T-helper 2 cell treated with Interferon-gamma antibody and Interleukin-4, amounts not matched to agents 5 μg/mL and 100 μg/mL, for 36 hours (primary cell): ENCODE measurements at regions not wholly inside any gene's neighbourhood (a gene's known extent, or its start where the extent isn't known, plus 50 kb on each side); places are given as distances from the start of the nearest gene placed in this dataset.
"Not testable (repeated sequence)": the region's sequence is repeated elsewhere in the genome, so short reads cannot be mapped to it uniquely, and the experiment has no call there.

Experiments
- DNase-seq: peaks from one replicate; pipeline ENCODE4 v3.0.0; 2021; ENCODE audit warnings: low spot score
- H3K27ac Mint-ChIP-seq: one replicate; pipeline ENCODE4 v1.8.0; 2021; ENCODE audit warnings: mild to moderate bottlenecking, mixed read lengths
- H3K27me3 Mint-ChIP-seq: one replicate; pipeline ENCODE4 v1.8.0; 2021; ENCODE audit warnings: low read depth, mixed read lengths
- H3K36me3 Mint-ChIP-seq: one replicate; pipeline ENCODE4 v1.8.0; 2021; ENCODE audit warnings: low read depth, mixed read lengths
- H3K4me1 Mint-ChIP-seq: one replicate; pipeline ENCODE4 v1.8.0; 2021; ENCODE audit warnings: low read depth, mixed read lengths
- H3K4me3 Mint-ChIP-seq: one replicate; pipeline ENCODE4 v1.8.0; 2022; ENCODE audit warnings: mild to moderate bottlenecking, moderate library complexity, mixed read lengths
- H3K9me3 Mint-ChIP-seq: one replicate; pipeline ENCODE4 v1.8.0; 2021; ENCODE audit warnings: mixed read lengths

DNA sequence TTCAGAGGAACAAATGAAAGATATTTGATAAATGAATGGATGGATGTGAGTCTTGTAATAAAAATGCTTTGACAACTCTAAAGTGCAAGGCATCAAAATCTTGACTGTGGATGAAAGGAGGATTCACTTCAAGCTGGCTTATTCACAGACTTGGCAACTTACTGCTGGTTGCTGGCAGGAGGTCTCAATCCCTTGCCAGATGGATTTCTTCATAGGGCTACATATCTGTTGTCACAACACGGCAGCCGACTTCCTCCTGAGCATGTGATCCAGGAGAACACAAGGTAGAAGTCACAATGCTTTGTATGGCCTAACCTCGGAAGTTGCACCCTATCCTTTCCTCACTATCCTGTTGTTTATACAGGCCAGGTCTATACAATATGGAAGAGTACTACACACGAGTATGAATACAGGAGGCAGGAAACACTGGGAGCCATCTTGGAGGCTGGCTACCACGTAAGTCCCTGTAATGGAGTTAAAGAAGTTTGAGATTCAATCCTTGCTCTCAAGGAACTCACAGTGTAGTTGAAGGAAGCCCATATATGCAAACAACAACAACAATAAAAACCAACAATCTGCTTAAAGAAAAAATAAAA, 97.9 kb downstream of the ID4 start:
- H3K27ac Mint-ChIP-seq: no peak overlapping the region
- no peaks in the 10 kb centered on the region for H3K4me1 Mint-ChIP-seq
- H3K9me3 Mint-ChIP-seq: no peaks in the 10 kb centered on the region
- no peaks in the 10 kb centered on the region for H3K36me3 Mint-ChIP-seq
- no peaks in the 10 kb centered on the region for H3K27me3 Mint-ChIP-seq
- DNase-seq: no peak
- no peak overlapping the region for H3K4me3 Mint-ChIP-seq

DNA sequence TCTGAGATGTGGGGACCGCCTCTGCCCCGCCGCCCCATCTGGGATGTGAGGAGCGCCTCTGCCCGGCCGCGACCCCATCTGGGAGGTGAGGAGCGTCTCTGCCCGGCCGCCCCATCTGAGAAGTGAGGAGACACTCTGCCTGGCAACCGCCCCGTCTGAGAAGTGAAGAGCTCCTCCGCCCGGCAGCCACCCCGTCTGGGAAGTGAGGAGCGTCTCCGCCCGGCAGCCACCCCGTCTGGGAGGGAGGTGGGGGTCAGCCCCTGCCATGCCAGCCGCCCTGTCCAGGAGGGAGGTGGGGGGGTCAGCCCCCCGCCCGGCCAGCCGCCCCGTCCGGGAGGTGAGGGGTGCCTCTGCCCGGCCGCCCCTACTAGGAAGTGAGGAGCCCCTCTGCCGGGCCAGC, 102.2 kb downstream of the ID4 start:
- not testable (repeated sequence) for H3K9me3 Mint-ChIP-seq, DNase-seq, H3K4me3 Mint-ChIP-seq, H3K36me3 Mint-ChIP-seq, H3K27ac Mint-ChIP-seq, H3K4me1 Mint-ChIP-seq, H3K27me3 Mint-ChIP-seq

DNA sequence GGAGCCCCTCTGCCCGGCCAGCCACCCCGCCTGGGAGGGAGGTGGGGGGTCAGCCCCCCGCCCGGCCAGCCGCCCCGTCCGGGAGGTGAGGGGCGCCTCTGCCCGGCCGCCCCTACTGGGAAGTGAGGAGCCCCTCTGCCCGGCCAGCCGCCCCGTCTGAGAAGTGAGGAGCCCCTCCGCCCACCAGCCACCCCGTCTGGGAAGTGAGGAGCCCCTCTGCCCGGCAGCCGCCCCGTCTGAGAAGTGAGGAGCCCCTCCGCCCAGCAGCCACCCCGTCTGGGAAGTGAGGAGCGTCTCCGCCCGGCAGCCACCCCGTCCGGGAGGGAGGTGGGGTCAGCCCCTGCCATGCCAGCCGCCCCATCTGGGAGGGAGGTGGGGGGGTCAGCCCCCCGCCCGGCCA, 102.8 kb downstream of the ID4 start:
- not testable (repeated sequence) for H3K27ac Mint-ChIP-seq, H3K9me3 Mint-ChIP-seq, H3K27me3 Mint-ChIP-seq, DNase-seq, H3K4me3 Mint-ChIP-seq, H3K4me1 Mint-ChIP-seq, H3K36me3 Mint-ChIP-seq

DNA sequence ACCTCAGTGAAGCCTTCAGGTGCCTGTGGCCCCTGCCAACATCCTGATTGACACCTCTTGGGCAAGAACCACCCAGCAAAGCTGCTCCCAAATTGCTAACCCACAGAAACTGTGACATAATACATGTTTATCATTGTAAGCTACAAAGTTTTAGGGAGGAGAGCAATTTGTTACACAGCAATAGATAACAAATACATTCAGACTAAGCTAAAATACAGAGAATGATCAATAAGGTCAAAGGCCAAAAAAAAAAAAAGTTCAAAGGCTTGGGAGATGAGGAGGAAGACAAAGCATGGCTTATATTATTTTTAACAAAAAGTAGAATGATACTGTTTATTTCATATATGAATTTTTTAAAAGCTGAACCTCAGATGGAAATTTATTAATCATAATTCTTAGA, 105.9 kb downstream of the ID4 start:
- Mint-ChIP-seq H3K9me3 (no peaks in the 10 kb centered on the region), H3K36me3 (no peaks in the 10 kb centered on the region), H3K4me3 (no peak overlapping the region), H3K27ac (no peak overlapping the region), H3K27me3 (no peaks in the 10 kb centered on the region), H3K4me1 (no peaks in the 10 kb centered on the region)
- DNase-seq: no peak

DNA sequence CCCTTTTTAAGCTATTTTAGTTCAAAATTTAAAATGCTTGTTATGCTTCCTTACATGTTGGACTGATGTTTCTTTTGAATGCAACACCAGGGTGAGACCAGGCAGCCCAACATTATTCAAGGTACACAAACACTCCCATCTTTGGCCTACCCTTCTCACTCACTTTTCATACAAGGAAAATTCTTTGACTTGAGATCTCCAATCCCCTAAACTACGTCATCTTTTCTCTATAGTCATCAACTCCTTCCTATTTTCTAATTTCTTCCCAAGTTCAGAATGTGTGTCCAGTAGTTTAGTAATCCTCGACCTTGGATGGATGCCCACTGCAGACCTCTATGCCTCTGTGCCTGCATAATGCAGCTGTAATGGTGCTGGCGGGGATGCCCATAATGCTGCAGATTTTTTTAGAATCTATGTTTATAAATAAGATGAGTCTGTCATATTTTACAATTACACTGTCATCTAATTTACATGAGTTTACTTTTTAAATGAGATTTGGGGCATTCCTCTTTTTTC, 108.7 kb downstream of the ID4 start:
- no peaks in the 10 kb centered on the region for H3K36me3 Mint-ChIP-seq
- H3K4me1 Mint-ChIP-seq: no peaks in the 10 kb centered on the region
- H3K9me3 Mint-ChIP-seq: no peaks in the 10 kb centered on the region
- H3K4me3 Mint-ChIP-seq: no peak overlapping the region
- no peak for DNase-seq
- H3K27ac Mint-ChIP-seq: no peak overlapping the region
- H3K27me3 Mint-ChIP-seq: no peaks in the 10 kb centered on the region

DNA sequence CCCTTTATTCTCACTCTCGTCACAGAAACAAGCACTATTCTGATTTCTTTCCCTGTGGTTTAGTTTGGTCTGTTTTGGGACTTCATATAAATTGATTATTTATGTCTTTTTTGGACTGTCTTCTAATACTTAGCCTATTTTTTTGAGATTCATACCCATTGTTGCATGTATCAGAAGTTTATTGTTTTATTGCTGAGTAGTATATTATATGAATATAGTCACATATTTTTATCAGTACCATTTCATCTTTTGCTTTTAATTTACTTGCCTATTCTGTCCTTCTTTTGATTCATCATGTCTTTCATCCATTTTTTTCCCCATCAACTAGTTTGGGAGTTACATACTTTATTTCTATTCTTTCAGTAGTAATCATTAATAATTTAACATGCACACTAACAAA, 112.0 kb downstream of the ID4 start:
- Mint-ChIP-seq H3K27ac (no peak overlapping the region), H3K9me3 (peaks cover 5% of the 10 kb centered on the region), H3K27me3 (no peaks in the 10 kb centered on the region), H3K4me3 (no peak overlapping the region), H3K36me3 (no peaks in the 10 kb centered on the region), H3K4me1 (no peaks in the 10 kb centered on the region)
- DNase-seq: no peak

DNA sequence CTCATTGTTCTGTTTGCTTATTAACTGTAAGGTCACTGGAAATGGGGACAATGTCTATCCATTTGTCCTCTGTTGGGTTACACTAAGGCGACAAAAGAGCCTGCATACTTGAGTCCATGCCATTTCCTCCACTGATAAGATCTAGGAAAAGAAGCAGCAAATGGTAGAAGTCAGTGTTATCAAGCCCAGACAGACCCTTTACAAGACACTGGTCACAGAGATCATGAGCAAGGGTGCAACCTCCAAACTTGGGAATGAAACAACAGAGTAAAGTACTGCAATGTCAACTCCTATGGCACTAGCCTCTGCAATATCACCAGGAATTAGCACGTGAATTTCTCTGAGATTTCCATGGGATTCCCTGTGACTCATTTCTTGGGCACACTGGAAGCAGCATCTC, 126.9 kb downstream of the ID4 start:
- H3K4me3 Mint-ChIP-seq: no peak overlapping the region
- no peak overlapping the region for H3K27ac Mint-ChIP-seq
- no peaks in the 10 kb centered on the region for H3K4me1 Mint-ChIP-seq
- DNase-seq: no peak
- H3K36me3 Mint-ChIP-seq: no peaks in the 10 kb centered on the region
- no peaks in the 10 kb centered on the region for H3K9me3 Mint-ChIP-seq
- no peaks in the 10 kb centered on the region for H3K27me3 Mint-ChIP-seq

DNA sequence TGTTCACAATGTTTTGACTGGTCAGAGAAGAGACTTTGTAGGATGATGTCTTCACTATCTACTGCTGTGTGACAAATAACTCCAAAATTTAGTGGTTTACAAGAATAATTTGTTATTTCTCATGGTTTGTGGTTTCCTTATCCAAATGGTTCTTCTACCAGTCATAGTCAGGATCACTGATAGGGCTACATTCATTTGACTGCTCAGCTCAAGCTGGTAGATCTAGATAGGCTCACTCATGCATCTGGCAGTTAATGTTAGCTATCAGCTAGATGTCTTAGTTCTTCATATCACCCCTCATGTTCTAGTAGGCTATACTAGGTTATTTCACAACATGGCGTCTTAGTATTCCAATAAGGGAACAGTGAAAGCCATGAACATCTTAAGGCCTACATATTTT, 131.0 kb downstream of the ID4 start:
- Mint-ChIP-seq H3K9me3 (no peaks in the 10 kb centered on the region), H3K36me3 (no peaks in the 10 kb centered on the region), H3K27ac (no peak overlapping the region), H3K27me3 (no peaks in the 10 kb centered on the region), H3K4me1 (no peaks in the 10 kb centered on the region), H3K4me3 (no peak overlapping the region)
- DNase-seq: no peak

DNA sequence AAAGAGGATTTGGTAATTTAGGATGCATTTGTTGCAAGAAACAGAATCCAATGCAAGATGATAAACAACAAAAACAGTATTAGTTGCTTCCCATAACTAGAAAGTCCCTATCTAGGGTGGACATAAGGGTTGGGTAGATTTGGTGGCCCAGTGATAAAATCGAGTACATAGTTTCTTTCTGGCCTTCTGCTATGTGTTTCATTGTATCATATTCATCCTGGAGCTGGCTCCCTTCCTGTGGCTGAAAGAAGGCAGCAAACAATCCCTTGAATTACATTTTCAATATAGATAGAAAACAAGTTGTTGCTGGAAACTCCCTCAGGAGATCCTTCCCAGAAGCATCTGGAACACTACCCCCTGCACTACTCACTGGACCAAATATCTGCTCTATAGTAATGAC, 135.1 kb downstream of the ID4 start:
- Mint-ChIP-seq H3K36me3 (no peaks in the 10 kb centered on the region), H3K4me3 (no peak overlapping the region), H3K9me3 (no peaks in the 10 kb centered on the region), H3K27me3 (no peaks in the 10 kb centered on the region), H3K27ac (no peak overlapping the region), H3K4me1 (no peaks in the 10 kb centered on the region)
- no peak for DNase-seq

DNA sequence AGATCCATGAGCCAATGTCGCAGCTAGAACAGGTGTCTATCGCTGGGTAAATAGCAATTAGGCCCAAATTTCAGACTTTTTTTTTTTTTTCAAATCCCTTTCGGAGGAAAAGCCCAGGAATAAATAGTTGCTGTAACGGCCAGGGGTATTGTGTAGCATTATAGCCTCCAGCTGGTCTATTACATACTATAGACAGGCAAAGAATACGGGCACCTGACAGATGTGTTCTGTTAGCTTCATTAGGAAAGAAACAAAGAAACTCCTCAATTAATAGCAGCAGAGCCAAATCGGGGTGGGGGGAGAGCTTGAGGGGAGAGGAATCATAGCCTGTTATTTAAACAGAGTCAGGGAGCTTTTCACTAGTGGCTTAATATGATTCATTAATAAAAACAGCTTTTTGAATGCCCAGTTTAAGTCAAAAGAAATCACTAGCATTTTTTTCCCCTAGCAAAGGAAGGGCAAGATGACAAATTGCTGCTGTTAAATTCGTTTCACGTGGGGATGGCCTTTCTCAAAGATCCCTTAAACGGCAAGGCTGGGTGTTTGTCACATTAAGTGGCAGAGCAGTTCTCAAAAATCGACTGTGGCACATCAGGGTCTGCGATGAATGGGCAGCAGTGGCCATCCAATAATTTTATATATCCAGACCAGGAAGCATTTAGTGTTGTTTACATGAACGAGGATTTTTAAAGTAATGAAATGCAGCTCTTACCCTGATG, 139.4 kb downstream of the ID4 start:
- no peaks in the 10 kb centered on the region for H3K4me1 Mint-ChIP-seq
- H3K36me3 Mint-ChIP-seq: no peaks in the 10 kb centered on the region
- H3K27ac Mint-ChIP-seq: no peak overlapping the region
- H3K4me3 Mint-ChIP-seq: no peak overlapping the region
- no peak for DNase-seq
- no peaks in the 10 kb centered on the region for H3K27me3 Mint-ChIP-seq
- no peaks in the 10 kb centered on the region for H3K9me3 Mint-ChIP-seq

DNA sequence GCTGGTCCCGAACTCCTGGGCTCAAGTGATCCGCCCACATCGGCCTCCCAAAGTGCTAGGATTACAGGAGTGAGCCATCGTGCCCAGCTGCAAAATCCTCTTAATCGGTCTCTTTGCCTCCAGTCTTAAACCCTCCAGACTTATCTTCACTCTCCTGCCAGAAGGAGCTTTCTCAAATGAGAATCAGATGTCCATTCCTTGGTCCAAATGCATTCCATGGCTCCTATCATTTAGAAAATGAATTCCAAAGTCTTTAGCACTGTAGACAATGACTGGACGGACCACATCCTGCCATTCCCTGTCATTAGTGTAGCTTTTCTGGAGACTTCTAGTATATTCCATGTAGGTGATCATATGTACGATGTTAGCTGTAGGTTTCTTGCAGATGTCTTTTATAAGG, 141.9 kb downstream of the ID4 start:
- DNase-seq: no peak
- Mint-ChIP-seq H3K27me3 (no peaks in the 10 kb centered on the region), H3K9me3 (no peaks in the 10 kb centered on the region), H3K36me3 (no peaks in the 10 kb centered on the region), H3K27ac (no peak overlapping the region), H3K4me1 (no peaks in the 10 kb centered on the region), H3K4me3 (no peak overlapping the region)

DNA sequence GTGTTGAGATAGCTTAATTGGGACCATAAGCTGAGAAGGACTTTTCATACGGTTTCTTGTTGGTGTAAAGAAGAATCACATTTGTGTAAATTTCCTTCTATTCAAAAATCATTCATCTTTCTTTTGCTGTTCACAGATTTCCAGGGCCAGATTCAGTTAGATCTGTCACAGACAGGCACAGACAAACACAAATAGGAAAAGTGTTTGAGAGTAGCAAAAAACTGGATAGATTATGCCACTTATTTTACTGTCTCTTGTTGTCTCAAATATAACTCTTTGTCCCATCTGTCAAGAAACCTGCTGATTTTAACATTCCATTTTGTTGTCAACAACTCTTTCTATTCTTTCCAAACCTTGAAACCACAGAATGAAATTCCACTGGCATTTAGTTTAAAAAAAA, 142.8 kb downstream of the ID4 start:
- Mint-ChIP-seq H3K27ac (no peak overlapping the region), H3K4me1 (no peaks in the 10 kb centered on the region), H3K36me3 (no peaks in the 10 kb centered on the region), H3K27me3 (no peaks in the 10 kb centered on the region), H3K4me3 (no peak overlapping the region), H3K9me3 (no peaks in the 10 kb centered on the region)
- DNase-seq: no peak

DNA sequence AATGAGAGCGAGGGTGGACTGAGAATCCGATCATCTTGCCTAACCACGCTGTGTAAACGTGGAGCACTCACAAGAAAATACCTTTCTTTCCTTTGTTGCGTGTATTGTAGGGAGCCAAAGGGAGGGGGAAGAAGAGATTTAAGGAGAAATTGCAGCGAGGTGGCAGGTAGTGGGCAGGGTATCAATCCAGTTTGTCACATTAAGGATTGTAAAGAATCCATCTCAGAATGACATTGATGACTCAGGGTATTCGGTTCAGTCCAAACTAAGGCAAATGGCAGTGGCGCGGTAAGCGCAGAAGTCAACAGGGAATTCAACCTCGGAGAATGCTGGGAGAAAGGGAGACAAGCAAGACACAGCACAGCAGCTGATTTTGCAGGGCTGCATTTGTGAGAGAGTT, 146.2 kb downstream of the ID4 start:
- no peaks in the 10 kb centered on the region for H3K4me1 Mint-ChIP-seq
- H3K4me3 Mint-ChIP-seq: no peak overlapping the region
- no peaks in the 10 kb centered on the region for H3K9me3 Mint-ChIP-seq

DNA sequence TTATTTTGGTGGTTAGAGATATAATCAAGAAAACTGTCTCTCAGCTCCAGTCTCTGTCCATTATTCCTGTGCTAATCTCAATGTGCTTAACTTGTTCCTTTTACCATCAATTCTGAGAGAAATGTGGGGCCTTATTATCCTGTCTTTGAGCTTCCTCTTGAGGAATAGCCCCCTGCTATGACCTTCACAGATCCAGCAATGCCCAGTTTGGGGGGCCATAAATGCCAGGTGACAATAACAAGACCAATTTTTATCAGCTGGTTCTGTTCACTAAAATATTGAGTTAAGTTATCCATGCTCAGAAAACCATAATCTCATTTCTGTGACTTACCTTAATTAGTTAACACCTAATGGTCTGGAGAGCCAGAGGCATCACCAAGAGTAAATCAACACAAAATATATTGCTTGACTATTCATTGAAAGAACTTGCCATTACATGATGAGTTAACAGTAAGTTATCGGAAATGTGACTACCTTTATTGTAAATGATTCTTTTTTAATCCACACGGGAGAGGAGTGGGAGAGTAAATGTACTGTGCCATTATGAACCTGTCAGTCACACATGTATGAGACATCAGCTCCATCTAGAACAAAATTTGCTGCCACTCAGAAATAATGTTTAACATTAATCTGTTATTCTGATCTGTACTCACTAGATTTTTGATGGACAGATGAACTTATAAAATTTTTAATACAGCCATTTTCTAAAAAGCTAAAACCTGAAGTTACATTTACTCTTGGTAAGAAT, 149.7 kb downstream of the ID4 start:
- no peaks in the 10 kb centered on the region for H3K36me3 Mint-ChIP-seq
- no peak overlapping the region for H3K4me3 Mint-ChIP-seq
- H3K27ac Mint-ChIP-seq: no peak overlapping the region
- no peak for DNase-seq
- H3K9me3 Mint-ChIP-seq: no peaks in the 10 kb centered on the region
- H3K27me3 Mint-ChIP-seq: no peaks in the 10 kb centered on the region
- H3K4me1 Mint-ChIP-seq: no peaks in the 10 kb centered on the region

More for the DNA sequence above, 146.2 kb downstream of the ID4 start:
- no peaks in the 10 kb centered on the region for H3K36me3 Mint-ChIP-seq
- H3K27ac Mint-ChIP-seq: no peak overlapping the region
- H3K27me3 Mint-ChIP-seq: no peaks in the 10 kb centered on the region
- DNase-seq: no peak
